ENCODE measurements at regions not wholly inside any gene's neighbourhood (a gene's known extent, or its start where the extent isn't known, plus 50 kb on each side); places are given as distances from the start of the nearest gene placed in this dataset.

GRCh38 chr2:239588451-239589269, 187.8 kb upstream of the HDAC4 start:
- H3K4me2 ChIP-seq (ENCODE audit: control insufficient read depth, insufficient read depth), result no peak overlapping the region
- H3K36me3 ChIP-seq (ENCODE audit: control insufficient read depth in 2 of 2, insufficient read depth in 2 of 2, low read length in 1 of 2), result no peaks in the 10 kb centered on the region
- no peak for TF ChIP-seq CREB1 (IDR thresholded peaks at IDR 0.05; ENCODE audit: low read depth)
- no peak for TF ChIP-seq SMAD5 (IDR thresholded peaks at IDR 0.05; ENCODE audit: low read depth)
- no peak overlapping the region for H3K27ac ChIP-seq (ENCODE audit: control insufficient read depth, insufficient read depth)
- SMC1A ChIA-PET (ENCODE audit: uncharacterized antibody, unreplicated experiment), result no interaction called here
- H3K4me1 ChIP-seq (ENCODE audit: control insufficient read depth, insufficient read depth, low read length), result no peaks in the 10 kb centered on the region
- CTCF ChIA-PET, result no interaction called here
- no TSS peak for BruUV-seq (replicated peaks)
- no peaks in the 10 kb centered on the region; a peak in 1 of 4 replicates for H3K27me3 ChIP-seq (replicated peaks in 1 of 2; ENCODE audit: control insufficient read depth in 2 of 2, insufficient read depth in 2 of 2, low read length in 1 of 2)
- no peaks in the 10 kb centered on the region for H4K20me1 ChIP-seq (ENCODE audit: control insufficient read depth, insufficient read depth)
- RAD21 ChIA-PET (ENCODE audit: unreplicated experiment), result no interaction called here
- no peak overlapping the region for H3K4me3 ChIP-seq
- ATAC-seq (no peak), DNase-seq (ENCODE audit: low read depth, low spot score) (no peak), FAIRE-seq (no peak)
- WGBS (ENCODE audit: insufficient coverage, insufficient replicate concordance, low lambda C conversion rate, missing lambda C conversion rate), result 26% methylated on average over 13 of the region's 13 CpGs
- H2AFZ ChIP-seq (ENCODE audit: control insufficient read depth, low read depth, low read length), result no peak overlapping the region
- POLR2A ChIA-PET, result no interaction called here
- peaks cover 4% of the 10 kb centered on the region; the same call in 1 of the 3 replicates for H3K9me3 ChIP-seq (replicated peaks; ENCODE audit: control insufficient read depth, insufficient read depth, low read length)
- no peaks in the 10 kb centered on the region for H3K79me2 ChIP-seq (ENCODE audit: control insufficient read depth, insufficient read depth, low read length)
- in situ Hi-C loops (cut with MboI) (no loop called here), intact Hi-C loops (cut with micrococcal nuclease; ENCODE audit: unreplicated experiment) (no loop called here)
- no peak overlapping the region for H3K9ac ChIP-seq (ENCODE audit: control insufficient read depth, insufficient read depth, low read length)

GRCh38 chr2:239587841-239588240, 187.0 kb upstream of the HDAC4 start:
- Histone ChIP-seq H3K4me2 (ENCODE audit: control insufficient read depth, insufficient read depth) (no peak overlapping the region), H3K27me3 (replicated peaks in 1 of 2; ENCODE audit: control insufficient read depth in 2 of 2, insufficient read depth in 2 of 2, low read length in 1 of 2) (no peaks in the 10 kb centered on the region; a peak in 1 of 4 replicates), H4K20me1 (ENCODE audit: control insufficient read depth, insufficient read depth) (no peaks in the 10 kb centered on the region), H3K79me2 (ENCODE audit: control insufficient read depth, insufficient read depth, low read length) (no peaks in the 10 kb centered on the region), H3K36me3 (ENCODE audit: control insufficient read depth in 2 of 2, insufficient read depth in 2 of 2, low read length in 1 of 2) (no peaks in the 10 kb centered on the region), H2AFZ (ENCODE audit: control insufficient read depth, low read depth, low read length) (no peak overlapping the region), H3K9me3 (replicated peaks; ENCODE audit: control insufficient read depth, insufficient read depth, low read length) (peaks cover 2% of the 10 kb centered on the region; the same call in 1 of the 3 replicates), H3K9ac (ENCODE audit: control insufficient read depth, insufficient read depth, low read length) (no peak overlapping the region), H3K27ac (ENCODE audit: control insufficient read depth, insufficient read depth) (no peak overlapping the region), H3K4me3 (no peak overlapping the region), H3K4me1 (ENCODE audit: control insufficient read depth, insufficient read depth, low read length) (no peaks in the 10 kb centered on the region)
- DNase-seq (ENCODE audit: low read depth, low spot score) (no peak), FAIRE-seq (no peak), ATAC-seq (no peak)
- BruUV-seq (replicated peaks), result no TSS peak
- intact Hi-C loops (cut with micrococcal nuclease; ENCODE audit: unreplicated experiment) (no loop called here), in situ Hi-C loops (cut with MboI) (no loop called here)
- ChIA-PET SMC1A (ENCODE audit: uncharacterized antibody, unreplicated experiment) (no interaction called here), RAD21 (ENCODE audit: unreplicated experiment) (no interaction called here), POLR2A (no interaction called here), CTCF (no interaction called here)
- WGBS (ENCODE audit: insufficient coverage, insufficient replicate concordance, low lambda C conversion rate, missing lambda C conversion rate), result 18% methylated on average over 14 of the region's 14 CpGs
- TF ChIP-seq SREBF1 (IDR thresholded peaks at IDR 0.05; ENCODE audit: low read length) (no peak), ZBTB33 (IDR thresholded peaks at IDR 0.05) (no peak), TBL1XR1 (IDR thresholded peaks at IDR 0.05; ENCODE audit: low read depth, low read length) (no peak), IRF4 (IDR thresholded peaks at IDR 0.05; ENCODE audit: low read depth, low read length) (no peak), ZBED1 (IDR thresholded peaks at IDR 0.05; ENCODE audit: borderline replicate concordance) (no peak), SREBF2 (IDR thresholded peaks at IDR 0.05; ENCODE audit: low read length) (no peak), E4F1 (IDR thresholded peaks at IDR 0.05; ENCODE audit: borderline replicate concordance, partially characterized antibody) (no peak), POLR2AphosphoS5 (IDR thresholded peaks at IDR 0.05; ENCODE audit: low read length) (no peak), LARP7 (IDR thresholded peaks at IDR 0.05) (no peak), NKRF (conservative IDR thresholded peaks at IDR 0.05) (no peak)

Measured in GM12878 (cell line).